Transverse colon (tissue), 4 donors: ENCODE measurements at regions not wholly inside any gene's neighbourhood (a gene's known extent, or its start where the extent isn't known, plus 50 kb on each side); places are given as distances from the start of the nearest gene placed in this dataset.

Source experiments
- DNase-seq: peaks from one replicate; pipeline ENCODE4 v3.0.0-alpha.2; 2019
- H3K27ac ChIP-seq, 4 donors: fragments of 200-600 bp; sonication (generic); 2 replicates each; pipeline ENCODE4 v1.5.1; 2016 to 2018; ENCODE audit warnings: inconsistent platforms in 4 of 4
- H3K27me3 ChIP-seq: fragments of 200-600 bp; sonication (generic); 2 replicates; pipeline ENCODE4 v1.5.1; 2017; ENCODE audit warnings: inconsistent platforms
- H3K36me3 ChIP-seq, 4 donors: fragments of 200-600 bp; sonication (generic); 2 replicates each; pipeline ENCODE4 v1.5.1; 2017 to 2019; ENCODE audit warnings: inconsistent platforms in 4 of 4
- H3K4me1 ChIP-seq, 4 donors: fragments of 200-600 bp; sonication (generic); 2 replicates each; pipeline ENCODE4 v1.5.1; 2017 to 2020; ENCODE audit warnings: inconsistent platforms in 4 of 4
- H3K4me3 ChIP-seq, 4 donors: fragments of 200-600 bp; sonication (generic); 1 replicate in 1 of 4; 2 replicates in 3 of 4; pipeline versions ENCODE4 v1.5.1 to v1.6.1; 2017 to 2019; ENCODE audit warnings: inconsistent platforms in 4 of 4
- H3K9me3 ChIP-seq, 2 donors: fragments of 200-600 bp; sonication (generic); 2 replicates each; pipeline ENCODE4 v1.5.1; 2017 to 2019; ENCODE audit warnings: inconsistent platforms in 2 of 2
- CTCF ChIP-seq, 5 experiments: fragments of 200-600 bp in 3 of 5; fragments of 450-650 bp in 2 of 5; sonication (generic) in 3 of 5; IDR thresholded peaks; 1 replicate in 2 of 5; 2 replicates in 3 of 5; pipeline ENCODE4 v1.5.1; 2016 to 2017; ENCODE audit warnings: antibody characterized with exemption in 5 of 5, inconsistent platforms in 3 of 5, mild to moderate bottlenecking in 2 of 5, moderate library complexity in 1 of 5
- EP300 ChIP-seq: sonication (generic); formaldehyde crosslinking; IDR thresholded peaks from one replicate; pipeline ENCODE4 v1.6.1; 2017; ENCODE audit warnings: antibody characterized with exemption, low read depth
- POLR2A ChIP-seq: fragments of 450-650 bp; IDR thresholded peaks from one replicate; pipeline ENCODE4 v1.6.1; 2016; ENCODE audit warnings: antibody characterized with exemption, mild to moderate bottlenecking, moderate library complexity
- POLR2AphosphoS5 ChIP-seq, 3 donors: sonication (generic); formaldehyde crosslinking; IDR thresholded peaks; one replicate each; pipeline ENCODE4 v1.6.1; 2016; ENCODE audit warnings: antibody characterized with exemption in 3 of 3
- WGBS, 2 donors: methylation state at CpG; one replicate each; pipeline ENCODE4 v1.1.5; 2018; ENCODE audit warnings: low coverage in 1 of 2; 5-methylcytosine and 5-hydroxymethylcytosine counted together
- in situ Hi-C, 4 donors: fragments of 200-750 bp; cut with MboI; loops; one replicate each; pipeline versions ENCODE4 v1.15.0 to v1.15.1; 2017; ENCODE audit warnings: low sequenced_read_pairs in 3 of 4, low pct_ligation_motif_present in 1 of 4, low pct_unique_long_range_greater_than_20kb in 1 of 4
- intact Hi-C: fragments of 100-400 bp; cut with DNase I; formaldehyde crosslinking; loops from one replicate; pipeline ENCODE4 v1.15.1; 2023; ENCODE audit warnings: low total_unique reads

DNA sequence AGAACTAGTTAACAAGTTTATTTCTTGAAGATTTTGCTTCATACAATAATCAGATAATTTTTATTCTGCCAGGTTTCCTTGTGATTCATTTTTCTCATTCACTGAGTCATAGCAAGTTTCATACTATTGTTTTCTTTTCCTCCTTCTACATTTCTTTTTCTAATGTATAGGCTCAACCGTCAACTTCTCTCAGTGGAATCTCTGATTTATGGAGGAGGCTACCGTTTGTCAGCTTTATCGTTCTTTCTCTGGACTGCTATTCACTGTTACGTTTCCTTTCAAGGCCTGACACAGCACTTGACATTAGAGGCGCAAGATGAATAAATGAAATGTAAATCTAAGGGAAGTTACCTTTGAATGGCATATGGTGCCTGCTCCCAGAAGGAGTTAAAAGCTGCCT is 284.3 kb upstream of the NR5A2 start:
- 63 to 73% methylated on average over 5 of the region's 5 CpGs for WGBS, 2 donors
- no peaks in the 10 kb centered on the region for H3K36me3 ChIP-seq
- no peak overlapping the region for H3K4me3 ChIP-seq
- in situ Hi-C loops: no loop called here
- no peak overlapping the region for H3K27ac ChIP-seq
- intact Hi-C loops: no loop called here
- no peaks in the 10 kb centered on the region for H3K9me3 ChIP-seq
- no peak for DNase-seq
- TF ChIP-seq POLR2AphosphoS5 (IDR thresholded peaks at IDR 0.05) (no peak), CTCF (IDR thresholded peaks at IDR 0.05) (no peak), POLR2A (no peak), EP300 (no peak)
- no peaks in the 10 kb centered on the region for H3K4me1 ChIP-seq
- peaks cover 5% of the 10 kb centered on the region for H3K27me3 ChIP-seq

DNA sequence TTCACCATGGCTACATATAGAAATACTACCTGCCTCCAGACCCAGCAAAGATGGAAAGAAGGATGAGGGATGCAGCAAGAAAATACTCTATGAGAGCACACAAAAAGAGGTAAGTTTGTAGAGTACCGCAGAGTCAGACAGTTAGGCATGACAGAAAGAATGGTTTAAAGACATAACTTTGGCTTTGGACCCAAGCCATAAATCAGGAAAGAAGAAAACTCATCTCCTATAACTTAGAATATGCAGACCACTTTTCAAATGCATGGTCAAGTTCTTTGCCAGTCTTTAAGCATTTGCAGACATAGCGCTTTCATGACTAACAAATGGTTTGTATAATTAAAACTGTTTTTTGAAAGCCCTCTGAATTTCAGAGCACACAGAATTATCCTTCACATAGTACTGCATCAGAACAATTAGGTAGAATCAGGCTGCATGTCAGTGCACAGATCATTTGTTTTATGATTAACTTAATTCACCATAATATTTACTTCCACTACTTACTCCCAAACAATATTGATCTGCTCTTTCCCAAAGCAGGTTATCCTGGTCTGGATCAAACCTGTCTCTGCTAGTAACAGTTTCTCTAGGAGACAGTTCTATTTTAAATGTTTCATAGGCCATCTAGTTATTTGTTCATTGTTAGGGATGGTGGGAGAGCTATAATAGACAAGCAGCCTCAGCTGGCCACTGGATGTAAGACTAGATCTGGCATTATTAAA is 280.7 kb upstream of the NR5A2 start:
- no peak overlapping the region for H3K4me3 ChIP-seq
- no peak for TF ChIP-seq POLR2AphosphoS5 (IDR thresholded peaks at IDR 0.05)
- no peak for TF ChIP-seq CTCF (IDR thresholded peaks at IDR 0.05)
- no peak for TF ChIP-seq EP300
- TF ChIP-seq POLR2A: no peak
- no peak overlapping the region for H3K27ac ChIP-seq
- DNase-seq: no peak
- WGBS, 2 donors: 75 to 89% methylated on average over 2 of the region's 2 CpGs
- peaks cover 5% of the 10 kb centered on the region for H3K27me3 ChIP-seq
- no peaks in the 10 kb centered on the region for H3K36me3 ChIP-seq
- intact Hi-C loops (no loop called here), in situ Hi-C loops (no loop called here)
- H3K4me1 ChIP-seq: no peaks in the 10 kb centered on the region
- no peaks in the 10 kb centered on the region for H3K9me3 ChIP-seq

DNA sequence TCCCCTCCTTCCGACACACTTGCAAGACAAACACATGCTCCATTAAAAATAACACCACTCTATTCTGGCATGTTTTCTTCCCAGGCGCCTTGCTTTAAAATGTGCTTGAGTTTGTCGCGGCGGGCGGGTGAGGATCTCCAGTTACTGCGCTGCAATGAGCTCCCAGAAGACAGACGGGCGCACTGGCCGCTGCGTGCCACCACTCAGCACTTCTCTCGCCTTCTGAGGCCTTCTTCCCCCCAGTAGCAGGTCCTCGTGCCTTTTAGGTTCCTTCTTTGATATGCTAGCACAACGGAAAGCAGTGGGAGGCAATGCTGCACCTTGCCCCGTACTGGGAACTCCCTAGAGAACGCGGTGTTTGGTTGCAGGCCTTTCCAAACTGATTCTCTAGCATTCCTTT is 279.5 kb upstream of the NR5A2 start:
- Histone ChIP-seq H3K4me1 (no peaks in the 10 kb centered on the region), H3K27ac (no peak overlapping the region), H3K9me3 (no peaks in the 10 kb centered on the region), H3K4me3 (no peak overlapping the region), H3K36me3 (no peaks in the 10 kb centered on the region), H3K27me3 (peaks cover 5% of the 10 kb centered on the region)
- no peak for DNase-seq
- in situ Hi-C loops (no loop called here), intact Hi-C loops (no loop called here)
- WGBS, 2 donors: 59 to 70% methylated on average over 2 to 17 of the region's 17 CpGs
- TF ChIP-seq POLR2A: no peak
- no peak for TF ChIP-seq CTCF (IDR thresholded peaks at IDR 0.05)
- TF ChIP-seq EP300: no peak
- no peak for TF ChIP-seq POLR2AphosphoS5 (IDR thresholded peaks at IDR 0.05)

- Histone ChIP-seq H3K4me1 (no peaks in the 10 kb centered on the region), H3K27ac (no peak overlapping the region), H3K4me3 (no peak overlapping the region), H3K27me3 (peaks cover 5% of the 10 kb centered on the region), H3K36me3 (no peaks in the 10 kb centered on the region), H3K9me3 (no peaks in the 10 kb centered on the region)
- DNase-seq: no peak
- 87% methylated on average over 5 of the region's 5 CpGs; no CpG with 5 or more reads in 1 of the 2 donors for WGBS, 2 donors
- in situ Hi-C loops (no loop called here), intact Hi-C loops (no loop called here)
- TF ChIP-seq CTCF (IDR thresholded peaks at IDR 0.05) (no peak), POLR2A (no peak), EP300 (no peak), POLR2AphosphoS5 (IDR thresholded peaks at IDR 0.05) (no peak)
Measured at GRCh38 chr1:199751506-199751905, 276.0 kb upstream of the NR5A2 start.
